ENCODE measurements at regions not wholly inside any gene's neighbourhood (a gene's known extent, or its start where the extent isn't known, plus 50 kb on each side); places are given as distances from the start of the nearest gene placed in this dataset.

GRCh38 chr22:23383491-23384361, 196.4 kb downstream of the IGLL1 start:
- Histone ChIP-seq H3K79me2 (ENCODE audit: insufficient read depth, low read length) (no peaks in the 10 kb centered on the region), H2AFZ (ENCODE audit: low read length) (no peak overlapping the region), H4K20me1 (ENCODE audit: insufficient read depth, low read length) (no peaks in the 10 kb centered on the region), H3K4me2 (ENCODE audit: low read depth, low read length) (no peak overlapping the region), H3K9me3 (ENCODE audit: low read length) (no peaks in the 10 kb centered on the region), H3K27ac (ENCODE audit: extremely low read length, insufficient read depth, low read length) (no peak overlapping the region), H3K27me3 (ENCODE audit: control insufficient read depth in 1 of 2, insufficient read depth in 2 of 2, low read length in 2 of 2) (peaks cover 8 to 29% of the 10 kb centered on the region in 2 experiments; a peak in 4 of 5 replicates), H3K4me1 (ENCODE audit: insufficient read depth, low read length) (peaks cover 16% of the 10 kb centered on the region), H3K4me3 (replicated peaks in 1 of 3; ENCODE audit: insufficient read depth in 1 of 3, low read depth in 2 of 3, low read length in 3 of 3) (no peak overlapping the region), H3K36me3 (replicated peaks in 1 of 2; ENCODE audit: control insufficient read depth in 1 of 2, insufficient read depth in 2 of 2, low read length in 2 of 2) (no peaks in the 10 kb centered on the region), H3K9ac (ENCODE audit: insufficient read depth, low read depth, low read length) (no peak overlapping the region)
- ChIA-PET CTCF (ENCODE audit: low intra/inter-chr PET ratio, low total read pairs) (interaction anchor here (3.1 kb wide), 1 partner anchor 68 kb away, joined by 22 read pairs; no protein-coding TSS in a partner anchor), POLR2A (no interaction called here)
- no peak for TF ChIP-seq SNAI1 (CRISPR knock-in tag; IDR thresholded peaks at IDR 0.05; ENCODE audit: borderline replicate concordance)
- no peak for TF ChIP-seq POLR2A (IDR thresholded peaks at IDR 0.05; ENCODE audit: insufficient read depth in 1 of 2, low read depth in 2 of 2, low read length in 2 of 2)
- no peak for TF ChIP-seq NFE2 (CRISPR knock-in tag; IDR thresholded peaks at IDR 0.05)
- TF ChIP-seq IKZF4 (CRISPR knock-in tag; IDR thresholded peaks at IDR 0.05; ENCODE audit: borderline replicate concordance, low read depth, not compliant biosample characterization), result no peak
- no peak for TF ChIP-seq HNRNPUL1 (IDR thresholded peaks at IDR 0.05; ENCODE audit: low read depth, low read length)
- no peak for TF ChIP-seq HDAC2 (CRISPR knock-in tag; IDR thresholded peaks at IDR 0.05)
- TF ChIP-seq ZSCAN25 (CRISPR knock-in tag; IDR thresholded peaks at IDR 0.05), result no peak
- no peak for TF ChIP-seq TRAFD1 (CRISPR knock-in tag; IDR thresholded peaks at IDR 0.05; ENCODE audit: borderline replicate concordance)
- TF ChIP-seq ZNF142 (CRISPR knock-in tag; IDR thresholded peaks at IDR 0.05), result no peak
- no peak for TF ChIP-seq DMAP1 (CRISPR knock-in tag; IDR thresholded peaks at IDR 0.05)
- TF ChIP-seq NCOA5 (CRISPR knock-in tag; IDR thresholded peaks at IDR 0.05), result no peak
- TF ChIP-seq NR2C2 (CRISPR knock-in tag; IDR thresholded peaks at IDR 0.05; ENCODE audit: borderline replicate concordance), result no peak
- no TSS peak for BruUV-seq (replicated peaks)
- intact Hi-C loops (cut with micrococcal nuclease; ENCODE audit: unreplicated experiment), result no loop called here
- no peak for DNase-seq (ENCODE audit: low spot score)
- ATAC-seq, result no peak
- in situ Hi-C loops (cut with HindIII; ENCODE audit: extremely low pct_ligation_motif_present, low pct_unique_long_range_greater_than_20kb), result loop anchor here (5.0 to 25.0 kb wide), 2 partner anchors 66 to 421 kb away; no protein-coding TSS in a partner anchor
- no peak for FAIRE-seq
- WGBS (ENCODE audit: low lambda C conversion rate), result 49% methylated on average over 11 of the region's 23 CpGs
